HG02973 (cell line): ENCODE measurements at regions not wholly inside any gene's neighbourhood (a gene's known extent, or its start where the extent isn't known, plus 50 kb on each side); places are given as distances from the start of the nearest gene placed in this dataset.

Source experiments
- ATAC-seq: cut with Tn5 transposase; IDR thresholded peaks from one replicate; pipeline ENCODE4 v1.9.1; 2021; ENCODE audit warnings: moderate library complexity; ENCODE audit not compliant: unreplicated experiment

DNA sequence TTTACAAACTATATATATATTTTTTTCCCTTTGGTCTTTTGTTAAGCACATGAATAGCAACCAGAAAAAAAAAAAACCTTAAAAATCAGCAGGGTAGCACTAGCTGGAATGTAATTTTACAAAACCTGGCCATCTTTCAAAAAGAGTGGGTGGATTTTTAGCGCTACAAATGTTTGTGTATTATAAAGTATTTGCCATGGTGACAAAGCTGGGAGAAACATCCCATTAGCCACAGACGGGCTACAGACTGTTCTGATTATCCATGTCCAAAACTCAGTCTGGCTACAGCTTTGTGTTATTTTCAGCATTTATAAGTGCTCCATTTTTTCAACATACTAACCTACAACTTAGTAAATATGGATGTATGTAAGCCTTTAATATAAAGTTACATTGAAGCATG lies 249.5 kb upstream of the TANK start:
- no peak for ATAC-seq

DNA sequence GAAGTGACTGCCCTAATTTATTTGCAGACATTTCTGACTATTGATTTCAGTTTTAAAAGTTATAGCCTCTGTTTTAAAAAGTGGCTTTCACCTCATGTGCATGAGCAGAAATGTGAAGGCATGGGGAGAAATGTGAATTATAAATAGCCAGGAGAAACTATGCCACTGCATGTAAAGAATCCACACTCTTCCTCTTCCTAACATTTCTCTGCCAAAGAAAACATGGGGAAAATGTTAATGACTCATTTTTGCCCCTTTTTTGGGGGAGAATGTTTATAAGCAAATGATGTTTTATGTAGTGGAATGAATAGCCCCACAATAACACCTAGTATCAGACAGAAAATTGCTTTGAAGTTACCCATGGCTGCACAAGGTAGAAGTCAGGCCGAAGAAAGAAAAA lies 249.0 kb upstream of the TANK start:
- no peak for ATAC-seq

GRCh38 chr2:160912276-160912675 lies 248.0 kb upstream of the TANK start:
- no peak for ATAC-seq

GRCh38 chr2:160913323-160913722 lies 246.9 kb upstream of the TANK start:
- no peak for ATAC-seq

DNA sequence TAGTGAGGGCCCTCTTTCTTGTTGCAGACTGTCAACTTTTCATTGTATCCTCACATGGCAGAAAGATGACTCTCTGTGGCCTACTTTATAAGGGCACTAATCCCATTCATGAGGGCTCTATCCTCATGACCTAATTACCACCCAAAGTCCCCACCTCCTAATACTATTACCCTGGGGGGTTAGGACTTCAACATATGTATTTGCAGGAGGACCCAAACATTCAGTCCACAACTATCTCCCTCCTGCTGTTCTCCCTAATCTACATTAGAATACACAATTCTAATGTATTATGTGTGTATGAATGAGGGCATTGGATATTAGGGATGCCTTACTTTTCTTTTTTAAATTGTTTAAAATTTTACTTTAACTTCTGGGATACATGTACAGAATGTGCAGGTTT lies 246.0 kb upstream of the TANK start:
- no peak for ATAC-seq

- no peak for ATAC-seq
These were observed 243.9 kb upstream of the TANK start for GRCh38 chr2:160916300-160916699.

DNA sequence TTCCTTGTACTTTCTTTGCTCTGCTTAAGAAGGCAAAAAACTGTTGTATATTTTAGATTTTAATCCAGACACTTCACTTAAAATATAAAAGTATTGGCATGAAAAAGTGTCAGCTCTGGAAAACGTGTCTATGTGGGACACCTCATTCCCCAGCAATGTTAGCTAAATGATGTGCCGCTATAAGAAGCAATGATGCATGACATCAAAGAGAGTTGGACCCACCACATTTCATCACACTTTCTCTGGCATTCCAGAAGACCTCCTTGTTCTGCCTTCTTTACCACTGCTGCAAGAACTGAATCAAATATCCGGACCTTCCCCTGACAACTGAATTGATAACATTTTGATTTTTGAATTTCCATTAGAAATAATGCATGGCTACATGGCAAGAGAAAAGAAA lies 242.4 kb upstream of the TANK start:
- ATAC-seq = no peak

- ATAC-seq = no peak
These were observed 242.0 kb upstream of the TANK start for GRCh38 chr2:160918258-160918657.

- ATAC-seq = no peak
These were observed 241.2 kb upstream of the TANK start for GRCh38 chr2:160918906-160919503.

DNA sequence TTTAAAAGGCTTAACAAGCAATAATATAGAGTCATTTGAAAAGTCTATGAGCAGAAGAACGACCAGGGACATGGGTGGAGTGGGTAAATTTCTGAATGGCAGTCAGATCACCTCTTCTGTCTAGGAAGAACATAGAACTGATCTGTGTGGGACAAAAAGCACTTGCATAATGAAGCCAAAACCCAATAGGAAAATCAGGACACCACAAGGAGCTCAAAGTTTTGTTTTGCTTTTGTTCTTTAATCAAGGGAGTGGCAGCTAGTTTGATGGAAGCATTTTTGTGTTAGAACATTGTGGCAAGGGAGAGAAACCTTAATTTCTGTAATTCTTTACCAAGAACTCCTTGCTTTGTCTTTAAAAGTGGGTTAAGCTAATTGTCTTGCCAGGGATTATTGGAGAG lies 240.2 kb upstream of the TANK start:
- ATAC-seq = no peak

DNA sequence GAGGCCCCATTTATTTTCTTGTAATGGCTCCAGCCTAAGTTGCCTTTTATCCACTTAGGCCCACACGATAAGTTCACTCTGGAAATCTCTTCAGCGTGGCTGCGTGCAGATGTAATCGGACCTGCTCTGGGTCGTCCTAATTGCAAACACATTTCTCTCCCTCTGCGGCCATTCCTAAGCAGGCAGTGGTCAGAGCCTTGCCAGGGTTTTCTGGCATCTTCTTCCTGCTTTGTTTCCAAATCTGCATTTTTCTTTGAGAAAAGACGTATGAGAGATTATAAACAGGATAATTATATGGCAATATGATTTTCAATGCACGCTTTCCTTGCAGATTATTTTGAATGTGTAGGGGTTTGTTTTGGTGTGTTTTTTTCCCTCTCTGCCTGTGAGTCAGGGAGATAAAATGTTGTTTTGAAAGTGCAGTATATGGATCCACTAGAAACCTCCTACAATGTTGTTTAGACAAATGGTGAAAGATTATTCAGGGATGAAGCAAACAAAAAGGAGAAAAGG lies 239.4 kb upstream of the TANK start:
- ATAC-seq = no peak

- ATAC-seq = no peak
These were observed 238.8 kb upstream of the TANK start for GRCh38 chr2:160921386-160921964.

DNA sequence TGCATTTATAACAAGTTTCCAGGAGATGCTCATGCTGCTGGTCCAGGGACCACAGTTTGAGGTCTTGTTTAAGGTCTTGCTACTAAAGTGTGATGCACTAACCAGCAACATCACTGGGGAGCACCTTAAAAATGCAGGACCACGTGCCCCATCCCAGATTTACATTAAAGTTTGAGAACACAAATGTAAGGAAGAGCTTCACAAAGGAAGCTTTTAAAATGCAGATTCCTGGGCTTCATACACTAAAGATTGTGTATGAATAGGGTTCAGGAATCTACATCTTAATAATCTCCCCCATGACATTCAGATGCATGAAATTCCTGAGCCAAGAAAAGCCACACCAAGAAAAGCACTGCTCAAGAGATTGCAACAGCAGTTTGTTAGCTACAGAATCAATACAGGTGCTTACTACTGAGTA lies 235.3 kb upstream of the TANK start:
- ATAC-seq = no peak

- no peak for ATAC-seq
These were observed 234.3 kb upstream of the TANK start for GRCh38 chr2:160925956-160926355.

GRCh38 chr2:160927324-160927723 lies 232.9 kb upstream of the TANK start:
- no peak for ATAC-seq

GRCh38 chr2:160928854-160929301 lies 231.3 kb upstream of the TANK start:
- no peak for ATAC-seq

DNA sequence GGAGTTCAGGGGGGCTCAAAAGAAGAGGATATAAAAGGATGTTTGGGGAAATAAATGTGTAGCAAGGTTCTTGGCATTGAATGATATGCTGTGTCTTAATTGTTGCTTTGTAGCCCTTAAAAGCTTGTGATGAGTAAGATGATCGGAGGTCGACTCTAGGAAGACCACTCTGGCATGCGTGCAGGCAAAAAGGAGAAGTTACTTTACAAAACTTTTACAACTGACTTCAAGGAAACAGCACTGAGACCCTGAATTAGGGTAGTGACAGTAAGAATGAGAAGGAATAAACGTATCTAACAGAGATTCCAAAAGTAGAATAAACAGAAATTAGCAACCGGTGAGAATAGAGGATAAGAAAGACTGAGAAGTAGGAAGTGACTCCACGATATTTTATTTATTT lies 228.7 kb upstream of the TANK start:
- ATAC-seq = no peak

DNA sequence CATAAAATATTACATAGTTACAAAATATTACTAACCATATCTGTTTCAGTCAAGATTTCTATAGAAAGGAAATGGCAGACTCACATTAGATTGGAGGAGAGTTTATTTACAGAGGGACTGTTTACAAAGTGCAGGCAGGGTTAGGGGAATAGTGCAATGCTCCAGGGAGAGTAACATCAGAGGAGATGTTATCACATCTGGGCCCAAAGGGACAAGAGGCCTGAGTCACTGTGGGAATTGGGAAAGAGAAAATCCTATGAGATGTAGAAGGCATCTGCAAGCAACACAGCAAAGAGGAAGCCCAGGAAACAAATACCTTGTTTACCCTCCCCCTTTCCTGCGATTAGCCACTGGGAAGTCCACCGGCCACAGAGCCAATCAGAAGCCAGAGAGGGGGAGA lies 227.3 kb upstream of the TANK start:
- no peak for ATAC-seq

GRCh38 chr2:160934263-160934662 lies 226.0 kb upstream of the TANK start:
- ATAC-seq = no peak

GRCh38 chr2:160934991-160935390 lies 225.2 kb upstream of the TANK start:
- no peak for ATAC-seq

- ATAC-seq = no peak
These were observed 224.0 kb upstream of the TANK start for GRCh38 chr2:160936044-160936806.

DNA sequence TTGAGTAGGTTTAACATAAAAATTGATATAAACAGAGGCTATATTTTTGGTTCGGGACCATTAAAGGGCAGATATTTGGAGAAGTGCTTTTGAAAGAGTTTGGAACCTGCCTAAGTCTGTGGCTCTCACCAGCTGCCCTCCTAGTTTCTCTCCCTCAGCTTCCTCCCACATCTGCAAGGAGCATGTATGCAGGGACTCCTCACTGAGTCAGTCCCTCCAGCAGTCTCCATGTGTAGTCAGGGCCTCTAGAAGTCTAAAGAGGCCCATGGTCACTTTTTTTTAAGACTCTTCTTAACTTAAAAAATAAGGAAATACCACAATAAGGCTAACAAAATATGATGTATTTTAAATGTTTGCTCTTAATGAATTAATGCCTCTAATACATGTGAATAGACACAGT lies 220.0 kb upstream of the TANK start:
- ATAC-seq = peak; percentile 5
